GM21423 (cell line): ENCODE measurements at regions not wholly inside any gene's neighbourhood (a gene's known extent, or its start where the extent isn't known, plus 50 kb on each side); places are given as distances from the start of the nearest gene placed in this dataset.
"Not testable (repeated sequence)": the region's sequence is repeated elsewhere in the genome, so short reads cannot be mapped to it uniquely, and the experiment has no call there.

Experiments
- ATAC-seq: cut with Tn5 transposase; IDR thresholded peaks from one replicate; pipeline ENCODE4 v1.9.1; 2021; ENCODE audit warnings: mild to moderate bottlenecking, moderate library complexity; ENCODE audit not compliant: unreplicated experiment

DNA sequence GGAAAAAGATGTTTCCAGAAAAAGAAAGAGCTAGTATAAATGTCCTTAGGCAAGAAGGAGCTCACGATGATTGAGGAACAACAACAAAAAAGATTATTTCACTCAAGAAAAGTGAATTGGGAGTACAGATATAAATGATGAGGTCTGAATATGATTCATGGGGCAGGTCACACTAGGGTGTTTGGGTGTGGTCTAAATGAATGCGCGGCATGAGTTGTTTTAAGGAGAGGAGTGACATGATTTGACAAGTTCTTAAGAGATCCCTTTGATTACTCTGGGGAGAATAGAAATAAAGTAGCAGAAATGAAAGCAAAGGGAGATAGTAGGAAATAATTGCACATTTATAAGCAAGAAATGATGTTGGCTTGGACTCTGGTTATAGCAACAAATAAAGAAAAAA lies 59.3 kb downstream of the NUTM2D start:
- ATAC-seq = not testable (repeated sequence)

DNA sequence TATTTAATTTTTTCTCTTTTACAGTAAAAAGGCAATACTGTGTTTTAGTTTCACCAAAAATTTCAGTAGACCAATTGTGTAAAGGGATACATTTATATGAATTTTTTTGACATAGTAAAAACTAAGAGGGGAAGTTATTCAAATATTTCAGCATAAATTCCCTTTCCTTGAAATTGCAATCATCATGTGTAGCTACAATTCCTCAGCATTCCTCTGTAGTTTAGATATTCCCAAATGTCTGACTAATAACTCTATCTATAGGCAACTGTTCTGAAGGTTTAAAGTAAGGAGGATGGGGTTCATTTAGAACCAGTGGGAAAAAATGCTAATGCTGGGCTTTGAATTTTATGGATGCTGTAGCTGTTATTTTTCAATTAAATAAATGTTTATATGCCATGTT lies 65.1 kb downstream of the NUTM2D start:
- not testable (repeated sequence) for ATAC-seq

DNA sequence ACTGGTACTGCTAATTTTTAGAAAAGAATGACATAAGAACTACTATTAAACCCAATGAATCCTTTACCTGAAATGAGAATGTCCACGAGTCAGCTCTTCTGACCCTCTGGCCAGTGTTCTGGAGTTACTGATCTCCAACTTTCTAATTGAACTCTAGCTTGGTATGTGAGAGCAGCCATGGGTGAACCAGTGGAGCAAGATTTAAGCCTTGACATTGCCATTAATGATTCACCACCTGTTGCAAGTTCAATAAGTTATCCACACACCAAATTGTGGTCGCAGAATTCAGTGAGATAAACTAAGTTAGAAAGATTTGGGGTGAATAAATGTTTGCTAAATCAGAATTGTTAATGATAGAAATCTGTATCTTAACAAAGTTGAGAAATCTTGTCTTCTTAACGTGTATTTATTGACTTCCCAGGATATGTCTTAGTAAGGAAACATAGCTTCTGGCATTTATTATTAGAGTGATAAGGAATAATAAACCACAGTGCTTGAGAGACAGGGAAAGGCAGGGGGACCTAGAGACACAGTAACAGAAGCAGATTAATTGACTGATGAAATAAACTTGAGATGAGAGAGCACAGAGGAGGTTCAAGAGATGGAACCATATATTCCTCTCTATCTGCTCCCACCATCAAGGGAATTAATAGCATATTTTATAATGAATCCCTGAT lies 67.3 kb downstream of the NUTM2D start:
- ATAC-seq = not testable (repeated sequence)

DNA sequence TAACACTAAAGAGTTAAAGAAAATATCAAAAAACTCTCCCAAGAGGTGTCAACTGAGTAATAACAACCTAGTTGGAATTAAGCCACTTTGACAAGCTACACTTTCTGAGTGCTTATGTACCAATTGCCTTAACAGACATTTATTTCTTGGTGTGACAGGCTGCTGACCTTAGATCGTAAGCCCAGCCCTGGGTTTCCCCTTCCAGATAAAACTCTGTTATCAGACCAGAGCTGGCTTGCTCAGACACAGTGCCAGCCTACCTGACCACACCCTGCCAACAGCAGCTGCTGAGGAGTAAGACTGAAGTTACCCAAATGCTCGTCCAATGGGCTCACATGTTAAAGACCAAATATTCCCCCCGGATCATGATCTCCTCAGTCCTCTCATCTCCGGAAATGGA lies 70.9 kb upstream of the MINPP1 start:
- not testable (repeated sequence) for ATAC-seq

DNA sequence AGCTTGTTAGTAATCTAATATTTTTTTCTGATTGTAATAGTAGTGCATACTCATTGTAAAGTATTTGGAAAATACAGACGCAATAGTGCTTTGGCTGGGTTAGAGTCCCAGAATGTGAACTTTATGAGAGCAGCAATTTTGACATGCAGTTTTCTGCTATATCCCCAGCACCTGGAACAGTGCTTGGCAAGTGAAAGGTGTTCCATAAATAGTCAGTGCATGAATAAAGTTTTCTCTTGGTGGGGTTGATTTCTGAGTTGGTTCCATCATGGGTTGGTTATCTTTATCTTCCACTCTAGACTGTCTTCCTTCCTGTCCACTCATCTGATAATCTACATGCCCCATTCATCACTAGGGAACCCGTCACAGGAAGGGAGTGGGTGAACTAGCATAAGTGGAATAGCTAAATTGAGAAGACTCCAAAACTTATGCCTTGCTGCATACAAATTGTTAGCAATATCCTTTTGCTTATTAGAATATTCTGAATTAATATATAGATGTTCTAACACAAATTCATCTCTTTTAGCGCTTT lies 69.3 kb upstream of the MINPP1 start:
- ATAC-seq = not testable (repeated sequence)

DNA sequence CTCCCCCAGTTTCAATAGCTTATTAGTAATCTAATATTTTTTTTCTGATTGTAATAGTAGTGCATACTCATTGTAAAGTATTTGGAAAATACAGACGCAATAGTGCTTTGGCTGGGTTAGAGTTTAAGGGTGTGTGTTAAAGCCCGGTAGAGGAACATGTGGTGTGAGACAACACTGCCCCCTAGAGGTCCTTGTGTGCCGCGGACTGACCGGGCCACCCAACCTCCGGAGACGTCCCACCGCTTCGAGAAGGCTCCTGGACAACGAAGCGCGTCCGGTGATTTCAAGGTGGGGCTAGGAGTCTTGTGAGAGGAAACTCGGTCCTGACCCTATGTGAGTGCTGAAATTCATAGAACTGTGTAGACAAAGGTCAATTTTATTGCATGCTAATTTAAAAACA lies 68.6 kb upstream of the MINPP1 start:
- peak; percentile 75 for ATAC-seq

DNA sequence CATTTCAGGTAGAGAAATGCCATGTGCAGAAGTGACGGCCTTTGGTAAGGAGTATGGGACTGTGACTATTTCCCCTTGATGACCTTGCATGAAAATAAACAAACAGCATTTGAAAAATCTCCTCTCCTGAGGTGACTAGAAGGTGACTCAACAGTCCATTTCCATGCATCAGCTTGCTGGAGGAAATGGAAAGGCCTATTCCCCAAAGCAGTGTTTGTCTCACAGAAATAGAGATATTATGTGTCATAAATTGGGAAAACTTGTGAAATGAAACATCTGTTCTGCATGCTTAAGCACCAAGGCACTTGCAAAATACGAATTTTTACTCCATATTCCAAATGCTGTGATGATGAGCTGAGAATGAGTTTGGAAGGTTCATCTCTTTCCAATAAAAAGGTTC lies 67.2 kb upstream of the MINPP1 start:
- ATAC-seq = not testable (repeated sequence)
